Middle frontal gyrus (tissue), 1 donor: ENCODE measurements at regions not wholly inside any gene's neighbourhood (a gene's known extent, or its start where the extent isn't known, plus 50 kb on each side); places are given as distances from the start of the nearest gene placed in this dataset.

Experiments
- DNase-seq: peaks from one replicate; pipeline ENCODE4 v3.0.0-alpha.2; 2015; ENCODE audit warnings: low spot score; ENCODE audit errors: extremely low spot score

DNA sequence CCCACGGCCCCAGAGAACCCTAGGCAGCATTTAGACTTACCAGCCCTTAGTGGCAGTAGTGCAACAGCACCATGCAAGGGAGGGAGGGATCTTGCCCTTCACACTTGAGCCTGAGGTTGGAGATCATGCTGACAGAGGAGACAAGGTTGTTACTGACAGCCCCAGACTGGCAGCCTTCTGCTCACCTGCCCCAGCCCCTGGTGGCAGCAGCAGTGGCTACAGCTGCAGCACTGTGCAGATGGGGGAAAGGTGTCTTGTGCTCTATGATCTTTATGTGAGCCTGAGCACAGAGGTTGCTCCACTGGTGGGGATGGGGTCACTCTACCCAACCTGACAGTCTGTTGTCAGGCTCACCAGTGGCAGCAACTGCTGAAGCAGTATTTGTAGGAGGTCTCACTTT, 501.2 kb upstream of the LRRTM4 start:
- no peak for DNase-seq

DNA sequence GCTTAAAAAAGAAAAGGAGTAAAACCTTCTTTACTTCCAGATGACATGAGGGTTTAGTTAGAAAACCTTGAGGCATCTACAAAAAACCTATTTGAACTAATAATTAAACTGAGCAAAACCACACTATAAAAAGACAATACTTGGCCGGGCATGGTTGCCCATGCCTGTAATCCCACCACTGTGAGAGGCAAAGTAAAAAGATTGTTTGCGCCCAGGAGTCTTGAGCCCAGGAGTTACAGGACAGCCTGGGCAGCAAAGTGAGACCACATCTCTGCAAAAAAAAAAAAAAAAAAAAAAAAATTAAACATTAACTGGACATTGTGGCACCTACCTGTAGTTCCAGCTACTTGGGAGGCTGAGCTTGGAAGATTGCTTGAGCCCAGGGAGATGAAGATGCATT, 502.8 kb upstream of the LRRTM4 start:
- DNase-seq: no peak

DNA sequence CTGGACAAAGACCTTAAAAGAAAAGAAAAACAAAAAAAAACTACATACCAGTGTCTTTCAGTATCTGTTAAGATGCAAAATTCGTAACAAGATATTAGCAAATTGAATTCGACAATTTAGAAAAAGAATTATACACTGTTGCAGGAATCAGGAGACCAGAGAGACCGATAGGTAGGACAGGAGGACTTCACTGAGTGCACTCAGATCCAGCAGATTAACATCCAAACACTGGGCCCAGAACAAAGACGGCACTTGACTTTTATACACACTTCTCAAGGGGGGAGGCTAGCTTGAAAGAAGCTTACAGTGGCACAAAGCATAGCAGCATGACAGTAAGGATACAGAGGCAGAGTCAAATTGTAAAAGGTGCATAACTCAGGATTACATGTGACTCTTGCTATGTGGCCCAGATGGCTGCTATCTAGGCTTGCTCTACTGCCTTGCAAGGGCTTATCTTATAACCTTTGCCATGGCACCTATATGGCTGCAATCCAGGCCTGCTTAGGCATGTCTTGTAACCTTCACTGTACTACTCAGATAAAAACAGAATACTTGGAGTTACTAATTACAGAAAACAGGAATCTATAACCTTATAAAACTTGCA, 507.3 kb upstream of the LRRTM4 start:
- DNase-seq: no peak

DNA sequence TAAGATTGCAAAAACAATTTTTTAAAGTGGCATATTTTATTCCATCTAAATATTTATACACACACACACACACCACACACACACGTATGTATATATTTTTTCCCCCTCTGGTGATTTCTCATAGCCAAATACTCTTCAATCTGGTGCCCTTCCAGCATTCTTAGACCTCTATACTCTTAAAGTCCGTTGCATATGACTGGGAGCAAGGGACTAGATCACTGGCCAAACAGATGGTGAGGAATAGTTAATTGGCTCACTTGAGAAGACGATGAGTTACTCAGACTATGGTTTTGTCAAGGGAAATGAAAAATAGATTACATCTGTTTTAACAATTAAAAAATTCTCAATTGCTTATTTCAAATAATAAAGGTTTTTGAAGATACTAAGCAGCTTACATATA, 512.5 kb upstream of the LRRTM4 start:
- DNase-seq: no peak

DNA sequence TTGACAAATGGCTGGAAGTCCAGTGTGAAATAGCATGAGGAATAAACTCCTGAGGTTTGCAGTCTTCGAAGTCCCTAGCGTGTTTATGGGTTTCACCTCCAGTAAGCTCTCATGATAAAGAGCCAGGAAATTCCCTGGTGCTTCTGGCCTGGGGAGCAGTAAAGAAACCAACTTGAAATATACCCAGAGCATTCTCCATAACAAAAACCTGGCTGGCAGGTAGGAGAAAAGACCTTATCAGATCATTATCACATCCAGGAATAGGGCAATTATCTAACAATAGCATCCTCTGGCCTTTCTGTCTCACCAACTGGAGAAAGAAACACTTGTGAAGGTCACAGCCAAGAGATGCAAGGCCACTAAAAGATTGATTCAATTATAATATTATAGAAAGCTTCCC, 513.6 kb upstream of the LRRTM4 start:
- no peak for DNase-seq

DNA sequence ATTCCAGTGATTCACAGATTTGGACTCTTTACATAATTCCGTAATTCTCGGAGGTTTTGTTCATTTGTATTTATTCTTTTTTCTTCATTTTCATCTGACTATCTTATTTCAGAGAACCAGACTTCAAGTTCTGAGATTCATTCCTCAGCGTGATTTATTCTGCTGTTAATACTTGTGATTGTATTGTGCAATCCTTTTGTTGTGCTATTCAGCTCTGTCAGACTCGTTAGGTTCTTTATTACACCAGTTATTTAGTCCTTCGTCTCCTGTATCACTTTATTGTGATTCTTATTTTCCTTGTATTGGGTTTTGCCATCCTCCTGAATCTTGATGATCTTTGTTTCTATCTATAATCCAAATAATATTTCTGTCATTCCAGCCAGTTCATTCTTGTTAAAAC, 529.3 kb upstream of the LRRTM4 start:
- no peak for DNase-seq

DNA sequence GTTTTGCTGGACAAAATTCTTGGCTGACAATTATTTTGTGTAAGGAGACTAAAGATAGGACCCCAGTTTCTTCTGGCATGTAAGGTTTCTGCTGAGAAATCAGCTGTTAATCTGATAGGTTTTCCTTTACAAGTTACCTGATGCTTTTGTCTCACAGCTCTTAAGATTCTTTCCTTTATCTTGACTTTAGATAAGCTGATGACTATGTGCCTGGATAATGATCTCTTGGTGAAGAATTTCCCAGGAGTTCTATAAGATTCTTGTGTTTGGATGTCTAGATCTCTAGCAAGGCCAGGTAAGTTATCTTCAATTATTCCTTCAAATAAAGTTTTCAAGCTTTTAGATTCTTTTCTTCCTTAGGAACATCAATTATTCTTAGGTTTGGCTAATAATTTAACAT, 534.8 kb upstream of the LRRTM4 start:
- no peak for DNase-seq

DNA sequence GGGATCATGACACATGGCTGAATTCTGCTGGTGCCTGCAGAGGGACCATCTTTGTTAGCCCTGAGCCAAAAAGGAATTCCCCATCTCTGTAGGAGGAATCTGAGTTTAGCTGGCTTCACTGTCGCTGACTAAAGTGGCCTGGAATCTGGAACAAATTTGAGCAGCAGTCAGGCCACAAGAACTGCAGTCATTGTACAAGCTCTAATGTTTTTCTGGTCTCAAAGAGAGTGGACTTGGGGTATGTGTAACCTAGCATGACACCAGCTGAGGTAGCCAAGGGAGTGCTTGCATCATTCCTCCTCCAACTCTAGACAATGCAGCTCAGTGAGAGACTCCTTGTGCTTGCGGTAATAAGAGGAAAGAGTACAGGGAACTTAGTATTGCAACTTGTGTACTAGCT, 539.1 kb upstream of the LRRTM4 start:
- DNase-seq: no peak

DNA sequence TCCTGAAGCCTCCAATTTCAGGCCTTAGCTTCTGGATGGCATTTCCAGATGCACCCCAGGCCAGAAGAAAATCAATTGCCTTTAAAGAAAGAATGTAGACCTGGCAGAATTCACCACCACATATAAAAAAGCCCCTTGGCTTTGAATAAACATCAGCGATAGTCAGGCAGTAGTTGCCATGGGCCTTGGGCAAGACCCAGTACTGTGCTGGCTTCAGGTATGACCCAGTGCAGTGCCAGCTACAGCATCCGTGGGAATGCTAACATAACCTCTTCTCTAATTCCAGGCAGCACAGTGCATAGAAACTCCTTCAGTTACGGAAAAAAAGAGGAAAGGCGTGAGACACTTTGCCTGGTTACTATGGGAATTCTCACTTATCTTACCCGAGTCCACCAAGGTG, 539.6 kb upstream of the LRRTM4 start:
- DNase-seq: no peak

DNA sequence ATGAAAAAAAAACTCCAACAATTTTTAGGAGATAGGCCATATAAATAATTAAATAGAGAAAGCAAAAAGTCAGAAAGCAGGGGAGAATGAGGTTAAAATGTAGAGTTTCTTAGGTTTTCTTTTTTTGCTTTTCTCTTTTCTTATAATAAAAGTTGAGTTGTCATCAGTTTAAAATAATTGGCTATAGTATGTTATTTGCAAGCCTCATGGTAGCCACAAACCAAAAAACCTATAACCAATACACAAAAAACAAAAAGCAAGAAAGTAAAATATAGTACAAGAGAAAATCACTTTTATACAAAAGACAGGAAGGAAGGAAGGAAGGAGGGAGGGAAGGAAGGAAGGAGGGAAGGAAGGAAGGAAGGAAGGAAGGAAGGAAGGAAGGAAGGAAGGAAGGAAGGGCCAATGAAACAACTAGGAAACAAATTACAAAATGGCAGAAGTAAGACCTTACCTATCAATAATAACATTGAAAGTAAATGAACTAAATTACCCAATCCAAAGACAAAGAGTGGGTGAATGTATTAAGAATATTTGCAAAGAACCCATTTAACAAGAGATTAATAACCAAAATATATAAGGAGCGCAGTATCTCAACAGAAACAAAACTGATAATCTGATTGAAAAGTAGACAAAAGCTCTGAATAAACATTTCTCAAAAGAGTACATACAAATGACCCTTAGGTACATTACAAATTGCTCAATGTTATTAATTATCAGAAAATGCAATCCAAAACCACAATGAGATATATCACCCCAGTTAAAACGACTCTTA, 541.3 kb upstream of the LRRTM4 start:
- DNase-seq: no peak

DNA sequence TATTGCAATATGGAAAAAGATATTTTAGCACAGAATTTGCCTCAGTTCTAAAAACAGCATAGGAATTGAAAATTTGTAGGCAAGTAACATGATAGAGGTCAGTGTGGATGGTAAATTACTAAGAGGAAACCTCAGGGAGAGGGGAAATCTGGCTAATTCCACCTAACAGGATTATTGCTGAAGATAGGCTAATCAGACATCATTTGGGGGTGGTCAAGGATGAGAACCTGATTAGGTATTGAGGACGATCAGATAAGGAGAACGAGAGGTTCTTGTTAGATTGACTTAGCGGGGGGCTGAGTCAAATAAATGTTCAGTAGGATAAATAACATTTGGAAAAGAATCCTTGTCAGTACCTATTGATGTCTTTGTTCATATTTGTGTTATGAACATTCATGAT, 543.2 kb upstream of the LRRTM4 start:
- no peak for DNase-seq

DNA sequence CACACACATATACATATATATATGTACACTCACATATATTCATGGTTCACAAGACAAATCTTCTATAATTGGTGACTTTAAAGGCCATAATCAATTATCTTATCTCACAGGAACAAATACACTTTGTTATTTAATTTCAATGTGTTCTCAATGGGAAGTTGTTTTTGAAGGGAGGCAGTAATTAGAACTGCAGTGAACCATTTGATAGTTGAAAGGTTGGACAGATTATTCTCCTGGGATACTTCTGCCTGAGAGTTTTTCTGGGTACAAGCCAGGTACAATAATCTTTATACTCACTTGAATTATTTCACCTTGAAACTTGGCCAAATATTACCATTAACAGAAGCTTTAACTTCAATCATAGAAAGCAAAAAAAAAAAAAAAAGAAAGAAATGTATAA, 546.6 kb upstream of the LRRTM4 start:
- DNase-seq: no peak

DNA sequence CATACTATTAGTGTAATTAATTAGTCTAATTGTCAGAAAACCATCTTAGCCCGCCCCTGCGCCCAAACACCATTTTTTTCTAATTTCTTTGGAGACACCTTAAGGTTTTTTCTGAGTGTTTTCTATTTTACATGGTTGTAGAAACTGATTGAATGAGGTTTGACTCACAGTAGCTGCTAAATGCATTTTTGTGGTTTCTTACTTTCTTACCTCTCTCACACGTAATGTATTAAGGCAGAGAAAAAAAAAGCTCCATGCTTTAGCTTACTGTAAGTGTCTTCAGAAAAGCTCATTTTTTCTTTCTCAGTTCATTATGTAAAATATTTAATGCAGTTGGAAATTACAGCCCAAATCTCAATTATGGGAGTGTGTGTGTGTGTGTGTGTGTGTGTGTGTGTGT, 548.5 kb upstream of the LRRTM4 start:
- no peak for DNase-seq

DNA sequence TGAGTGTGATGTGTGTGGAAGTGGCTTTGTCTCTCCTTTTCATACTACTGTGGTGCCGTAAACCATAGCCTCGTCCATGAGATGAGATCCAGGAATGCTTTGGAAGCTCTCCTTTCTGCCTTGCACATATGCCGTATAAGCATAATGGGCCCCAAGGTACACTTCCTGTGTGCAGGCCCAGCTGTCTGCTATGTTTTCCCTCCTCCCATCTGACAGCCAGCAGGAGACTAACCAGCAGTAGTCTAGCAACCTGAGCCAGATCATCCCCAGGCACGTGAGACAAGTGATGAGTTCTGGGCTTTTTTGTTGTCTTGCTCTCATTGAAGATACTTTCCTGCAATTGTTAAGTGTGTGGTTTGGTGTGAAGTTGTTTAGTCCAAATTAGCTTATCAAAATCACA, 555.5 kb upstream of the LRRTM4 start:
- DNase-seq: no peak

DNA sequence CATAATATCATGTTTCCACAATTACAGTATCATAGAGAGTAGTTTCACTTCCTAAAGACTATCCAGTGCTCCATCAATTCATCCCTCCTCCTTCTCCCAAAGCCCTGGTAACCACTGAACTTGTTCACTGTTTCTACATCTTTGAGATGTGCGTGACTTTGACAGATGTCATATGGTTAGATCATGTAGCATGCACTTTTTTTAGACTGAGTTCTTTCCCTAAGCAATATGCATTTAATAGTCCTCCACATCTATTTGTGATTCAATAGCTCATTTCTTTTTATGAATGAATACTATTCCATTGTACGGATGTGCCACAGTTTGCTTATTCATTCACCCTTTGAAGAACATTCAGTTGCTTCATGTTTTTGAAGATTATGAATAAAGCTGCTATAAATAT, 560.4 kb upstream of the LRRTM4 start:
- no peak for DNase-seq

DNA sequence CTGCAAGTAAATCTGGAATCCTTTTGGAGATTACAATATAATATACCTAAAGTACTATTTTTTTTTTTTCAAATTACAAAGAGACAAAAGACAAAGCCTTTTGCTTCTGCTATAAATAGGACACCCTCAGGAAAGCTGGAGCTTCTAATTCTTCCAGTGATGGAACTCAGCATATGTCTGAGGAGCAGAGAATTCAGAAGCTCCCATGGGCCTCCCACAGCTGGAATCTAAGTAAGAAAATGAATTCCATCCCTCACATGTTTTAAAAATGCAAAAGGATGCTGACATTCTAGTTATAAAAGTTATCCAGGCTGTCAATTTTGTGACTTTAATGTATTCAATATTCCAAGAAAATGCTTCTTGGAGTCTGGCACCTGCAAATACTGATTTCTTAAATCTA, 571.3 kb upstream of the LRRTM4 start:
- no peak for DNase-seq

DNA sequence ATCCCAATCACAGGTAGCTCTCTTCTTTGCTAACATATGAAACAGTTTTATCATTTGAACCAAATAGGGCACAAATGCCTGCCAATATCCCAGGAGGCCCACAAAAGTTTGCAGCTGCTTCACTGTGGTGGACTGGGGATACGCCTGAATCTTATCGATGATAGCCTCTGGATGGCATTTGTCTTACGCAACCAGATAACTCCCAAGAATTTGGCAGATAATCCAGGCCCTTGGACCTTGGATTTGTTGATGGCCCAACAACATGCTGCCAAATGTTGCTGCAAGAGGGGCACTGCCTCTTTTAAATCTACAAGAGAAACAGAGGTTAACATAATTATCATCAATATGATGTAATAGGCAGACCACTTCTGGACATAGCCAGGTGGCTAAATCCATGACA, 587.1 kb upstream of the LRRTM4 start:
- DNase-seq: no peak

DNA sequence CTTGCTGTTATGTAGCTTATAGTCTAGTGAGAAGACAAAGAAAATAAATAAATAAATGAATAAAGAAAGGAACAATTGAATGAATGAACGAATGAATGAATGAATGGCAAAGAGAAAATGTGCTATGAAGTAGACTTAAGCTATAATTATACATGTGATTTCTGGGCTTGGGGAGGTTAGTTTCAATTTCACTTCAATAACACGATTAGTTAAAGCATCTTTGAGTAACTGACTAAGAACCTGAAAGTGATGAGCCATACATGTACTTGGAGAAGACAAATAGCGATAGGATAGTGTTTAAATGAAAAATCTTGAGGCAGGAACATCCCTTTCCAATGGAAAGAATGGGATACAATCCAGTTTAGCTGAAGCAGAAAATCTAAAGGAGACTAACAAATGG, 593.1 kb upstream of the LRRTM4 start:
- no peak for DNase-seq

DNA sequence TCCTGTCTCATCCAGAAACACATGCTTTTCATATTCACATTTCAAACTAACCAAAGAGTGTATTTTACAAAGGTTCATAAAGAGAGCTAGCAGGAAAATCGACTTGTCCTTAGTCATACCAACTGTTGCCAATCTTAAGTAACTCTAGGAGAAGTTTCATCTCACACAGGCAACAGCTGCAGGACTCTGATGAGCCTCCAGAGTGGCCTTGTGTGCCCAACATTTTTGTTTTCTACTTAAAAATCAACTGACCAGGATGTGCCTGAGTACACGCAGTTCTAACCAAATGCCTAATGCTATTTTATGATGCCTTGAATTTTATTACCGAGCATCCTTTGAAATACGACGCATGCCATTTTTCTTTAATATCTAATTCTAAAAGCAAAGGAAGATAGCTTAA, 595.9 kb upstream of the LRRTM4 start:
- DNase-seq: no peak

DNA sequence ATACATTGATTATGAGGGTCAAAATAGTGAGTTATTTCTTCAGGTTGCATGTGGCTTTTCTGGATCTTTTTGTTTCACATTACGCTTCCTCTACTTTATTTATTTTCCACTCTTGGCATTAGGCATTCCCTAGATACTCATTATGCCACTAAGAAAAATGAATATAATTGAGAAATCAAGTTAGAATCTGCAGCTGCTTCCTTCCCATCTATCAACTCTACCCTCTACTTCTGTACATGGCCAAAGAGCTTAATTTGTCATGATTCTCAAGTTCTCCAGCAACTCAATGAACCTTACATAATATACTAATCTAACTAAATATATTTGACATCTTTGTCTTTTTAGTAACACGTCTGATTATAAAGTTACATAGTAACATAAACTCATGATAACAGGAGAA, 598.1 kb upstream of the LRRTM4 start:
- DNase-seq: no peak

DNA sequence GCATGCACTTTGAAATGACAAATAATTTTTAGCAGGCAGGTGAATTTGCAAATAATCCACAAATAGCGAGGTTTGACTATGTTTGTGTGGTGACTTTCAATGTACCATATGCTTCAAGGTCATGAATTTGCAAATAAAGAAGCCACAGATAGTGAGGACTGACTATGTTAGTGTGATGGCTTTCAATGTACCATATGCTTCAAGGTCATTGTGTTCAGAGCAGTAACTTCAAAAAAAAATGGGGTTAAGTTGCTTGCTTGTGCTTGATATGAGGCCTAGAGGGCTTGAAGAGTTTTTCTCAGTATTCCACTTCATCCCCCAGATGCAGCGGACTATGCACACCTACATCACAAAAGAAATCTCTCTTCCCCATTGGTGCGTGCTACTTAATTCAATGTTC, 602.9 kb upstream of the LRRTM4 start:
- no peak for DNase-seq

DNA sequence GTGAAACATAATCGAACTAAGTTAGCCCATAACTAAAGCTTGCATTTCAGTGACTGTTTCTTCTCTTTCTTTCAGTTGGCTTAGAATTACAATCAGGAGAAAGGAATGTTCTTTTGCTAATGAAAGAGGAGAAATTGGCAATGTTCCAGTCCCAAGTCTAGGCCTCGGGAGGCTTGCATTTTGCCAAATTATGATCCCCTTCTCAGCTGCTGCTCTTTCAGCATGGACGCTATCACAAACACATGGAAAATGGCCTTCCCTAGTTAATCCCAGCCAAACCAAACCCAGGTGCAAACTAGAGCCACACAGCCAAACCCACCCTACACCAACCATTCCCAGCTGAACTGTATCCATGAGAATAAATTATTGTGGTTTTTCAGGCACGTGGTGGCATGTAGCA, 605.2 kb upstream of the LRRTM4 start:
- no peak for DNase-seq
